ENCODE measurements at regions not wholly inside any gene's neighbourhood (a gene's known extent, or its start where the extent isn't known, plus 50 kb on each side); places are given as distances from the start of the nearest gene placed in this dataset.

DNA sequence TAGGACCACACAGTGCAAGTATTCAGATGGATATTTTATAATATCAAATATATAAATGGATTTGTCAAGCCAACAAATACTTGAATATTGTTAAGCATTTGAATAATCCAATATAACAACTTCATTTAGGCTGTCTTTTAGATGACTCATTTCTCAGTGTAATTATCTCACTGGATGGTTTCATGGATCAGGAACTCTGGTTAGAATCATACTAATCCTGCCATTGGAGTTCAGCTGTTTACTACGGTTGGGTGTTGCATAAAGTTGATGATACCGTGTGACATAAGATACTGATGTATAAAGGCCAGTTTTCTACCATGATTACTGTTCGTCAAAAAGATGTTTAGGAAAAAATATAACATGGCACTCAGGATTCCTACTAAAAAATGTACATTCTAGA, 196.3 kb downstream of the TSHZ3 start:
- TF ChIP-seq, protein P1, sequence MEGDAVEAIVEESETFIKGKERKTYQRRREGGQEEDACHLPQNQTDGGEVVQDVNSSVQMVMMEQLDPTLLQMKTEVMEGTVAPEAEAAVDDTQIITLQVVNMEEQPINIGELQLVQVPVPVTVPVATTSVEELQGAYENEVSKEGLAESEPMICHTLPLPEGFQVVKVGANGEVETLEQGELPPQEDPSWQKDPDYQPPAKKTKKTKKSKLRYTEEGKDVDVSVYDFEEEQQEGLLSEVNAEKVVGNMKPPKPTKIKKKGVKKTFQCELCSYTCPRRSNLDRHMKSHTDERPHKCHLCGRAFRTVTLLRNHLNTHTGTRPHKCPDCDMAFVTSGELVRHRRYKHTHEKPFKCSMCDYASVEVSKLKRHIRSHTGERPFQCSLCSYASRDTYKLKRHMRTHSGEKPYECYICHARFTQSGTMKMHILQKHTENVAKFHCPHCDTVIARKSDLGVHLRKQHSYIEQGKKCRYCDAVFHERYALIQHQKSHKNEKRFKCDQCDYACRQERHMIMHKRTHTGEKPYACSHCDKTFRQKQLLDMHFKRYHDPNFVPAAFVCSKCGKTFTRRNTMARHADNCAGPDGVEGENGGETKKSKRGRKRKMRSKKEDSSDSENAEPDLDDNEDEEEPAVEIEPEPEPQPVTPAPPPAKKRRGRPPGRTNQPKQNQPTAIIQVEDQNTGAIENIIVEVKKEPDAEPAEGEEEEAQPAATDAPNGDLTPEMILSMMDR (conservative IDR thresholded peaks at IDR 0.05 in 1 of 2, IDR thresholded peaks at IDR 0.05 in 1 of 2; ENCODE audit: low read depth in 1 of 2, low read length in 2 of 2) = no peak
- TF ChIP-seq EZH2 (IDR thresholded peaks at IDR 0.05; ENCODE audit: low read length, missing control alignments) = no peak

Data from fibroblast of lung (primary cell).